GM13976 (cell line): ENCODE measurements at regions not wholly inside any gene's neighbourhood (a gene's known extent, or its start where the extent isn't known, plus 50 kb on each side); places are given as distances from the start of the nearest gene placed in this dataset.

Source experiments
- DNase-seq: peaks from one replicate; pipeline ENCODE4 v3.0.0; 2012; ENCODE audit warnings: low spot score
- in situ Hi-C: fragments of 300-500 bp; cut with MboI; formaldehyde crosslinking; loops from one replicate; pipeline ENCODE4 v1.12.0; 2022; ENCODE audit warnings: low sequenced_read_pairs, mixed read lengths, inconsistent platforms; ENCODE audit not compliant: unreplicated experiment
- TF ChIP-seq, protein P1 (sequence below): IDR thresholded peaks from 2 replicates; pipeline ENCODE4 v1.5.1; 2012; ENCODE audit warnings: borderline replicate concordance, mild to moderate bottlenecking; ENCODE audit not compliant: insufficient read depth; ENCODE audit errors: extremely low read depth, missing control alignments, control extremely low read depth

DNA sequence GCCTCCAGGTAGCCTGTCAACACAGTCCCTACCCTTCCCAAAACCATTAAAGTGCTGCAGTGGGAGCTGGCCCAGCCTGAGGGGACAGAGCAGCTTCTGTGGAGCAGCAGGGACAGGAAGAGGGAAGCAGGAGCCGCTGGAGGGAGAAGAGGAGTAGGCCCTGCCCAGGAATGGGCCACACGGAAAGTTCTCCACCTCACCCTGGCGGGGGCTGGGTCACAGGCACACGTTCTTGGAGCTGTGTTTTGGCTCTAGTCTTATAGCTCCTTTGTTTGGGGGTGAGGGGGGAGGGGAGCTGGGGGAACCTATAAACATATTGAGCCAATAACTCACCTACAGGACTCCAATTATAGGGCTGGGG lies 508.6 kb downstream of the SHQ1 start:
- TF ChIP-seq, protein P1, sequence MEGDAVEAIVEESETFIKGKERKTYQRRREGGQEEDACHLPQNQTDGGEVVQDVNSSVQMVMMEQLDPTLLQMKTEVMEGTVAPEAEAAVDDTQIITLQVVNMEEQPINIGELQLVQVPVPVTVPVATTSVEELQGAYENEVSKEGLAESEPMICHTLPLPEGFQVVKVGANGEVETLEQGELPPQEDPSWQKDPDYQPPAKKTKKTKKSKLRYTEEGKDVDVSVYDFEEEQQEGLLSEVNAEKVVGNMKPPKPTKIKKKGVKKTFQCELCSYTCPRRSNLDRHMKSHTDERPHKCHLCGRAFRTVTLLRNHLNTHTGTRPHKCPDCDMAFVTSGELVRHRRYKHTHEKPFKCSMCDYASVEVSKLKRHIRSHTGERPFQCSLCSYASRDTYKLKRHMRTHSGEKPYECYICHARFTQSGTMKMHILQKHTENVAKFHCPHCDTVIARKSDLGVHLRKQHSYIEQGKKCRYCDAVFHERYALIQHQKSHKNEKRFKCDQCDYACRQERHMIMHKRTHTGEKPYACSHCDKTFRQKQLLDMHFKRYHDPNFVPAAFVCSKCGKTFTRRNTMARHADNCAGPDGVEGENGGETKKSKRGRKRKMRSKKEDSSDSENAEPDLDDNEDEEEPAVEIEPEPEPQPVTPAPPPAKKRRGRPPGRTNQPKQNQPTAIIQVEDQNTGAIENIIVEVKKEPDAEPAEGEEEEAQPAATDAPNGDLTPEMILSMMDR, result no peak
- no peak for DNase-seq
- in situ Hi-C loops, result no loop called here

DNA sequence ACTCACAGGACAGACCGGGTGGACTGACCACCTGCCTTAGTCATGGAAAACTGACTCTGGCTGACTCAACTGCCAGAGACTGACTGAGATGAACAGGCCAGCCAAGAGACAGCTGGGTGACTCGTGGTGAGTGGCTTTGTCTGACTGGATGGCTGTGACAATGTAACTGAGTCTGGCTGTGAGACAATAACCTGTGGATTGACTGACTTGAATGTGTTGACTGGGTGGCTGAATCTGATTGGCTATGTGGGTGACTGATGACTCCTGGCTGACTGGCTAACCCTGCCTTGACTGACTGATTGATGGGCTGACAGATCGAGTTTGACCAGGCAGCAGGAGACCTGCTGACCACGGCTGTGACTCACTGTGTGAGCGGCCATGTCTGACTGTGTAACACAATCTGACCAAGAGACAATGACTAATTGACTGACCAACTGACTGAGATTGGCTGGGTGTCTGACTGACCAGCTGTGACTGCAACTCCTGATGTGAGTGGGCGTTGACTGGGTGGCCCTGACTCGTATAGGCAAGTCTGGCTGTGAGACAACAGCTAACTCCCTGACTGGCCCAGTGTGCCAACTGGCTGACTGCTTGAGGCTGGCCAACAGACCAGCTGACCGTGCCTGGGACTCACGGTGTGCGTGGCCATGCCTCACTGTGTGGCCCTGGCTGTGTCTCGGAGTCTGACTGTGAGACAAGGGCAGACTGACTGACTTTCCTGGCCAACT lies 509.1 kb downstream of the SHQ1 start:
- TF ChIP-seq, protein P1, result no peak
- peak; percentile 57 for DNase-seq
- in situ Hi-C loops, result no loop called here

DNA sequence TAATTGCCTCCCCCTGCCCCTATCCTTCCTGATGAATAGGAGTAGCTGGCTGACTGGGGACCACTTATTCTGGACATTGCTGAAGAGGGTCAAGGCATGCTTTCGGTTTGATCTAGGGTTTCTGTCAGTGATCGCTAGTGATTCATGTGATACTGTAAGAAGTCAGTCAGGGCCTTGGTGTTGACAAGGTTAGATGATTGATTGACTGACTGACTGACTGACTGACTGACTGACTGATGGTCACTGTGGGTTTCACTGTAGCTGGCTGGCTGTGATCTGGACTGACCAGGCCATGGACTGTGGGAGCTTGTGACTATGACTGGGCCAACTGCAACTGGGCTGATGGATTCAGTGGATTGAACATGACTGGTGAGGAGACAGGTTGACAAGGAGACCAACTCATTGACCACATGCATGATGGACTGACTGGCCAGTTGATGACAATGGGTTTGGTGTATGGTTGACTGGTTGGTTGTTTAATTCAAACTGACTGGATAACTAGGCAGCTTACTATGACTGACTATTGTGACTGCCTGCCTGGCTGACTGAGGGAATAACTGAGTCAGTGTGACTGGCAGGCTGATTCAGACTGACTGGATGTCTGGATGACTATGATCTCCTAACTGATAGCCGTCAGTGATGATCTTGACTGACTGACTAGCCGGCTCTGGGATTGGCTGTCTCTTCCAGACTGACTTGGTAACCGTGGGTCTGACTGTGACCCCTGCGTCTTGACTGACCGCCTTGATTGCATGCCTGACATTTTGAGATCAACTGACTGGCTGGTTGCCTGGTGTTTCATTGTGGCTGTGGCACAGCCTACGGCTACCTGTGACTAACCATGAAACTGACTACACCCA lies 509.9 kb downstream of the SHQ1 start:
- no peak for DNase-seq
- in situ Hi-C loops, result no loop called here
- TF ChIP-seq, protein P1, result no peak

DNA sequence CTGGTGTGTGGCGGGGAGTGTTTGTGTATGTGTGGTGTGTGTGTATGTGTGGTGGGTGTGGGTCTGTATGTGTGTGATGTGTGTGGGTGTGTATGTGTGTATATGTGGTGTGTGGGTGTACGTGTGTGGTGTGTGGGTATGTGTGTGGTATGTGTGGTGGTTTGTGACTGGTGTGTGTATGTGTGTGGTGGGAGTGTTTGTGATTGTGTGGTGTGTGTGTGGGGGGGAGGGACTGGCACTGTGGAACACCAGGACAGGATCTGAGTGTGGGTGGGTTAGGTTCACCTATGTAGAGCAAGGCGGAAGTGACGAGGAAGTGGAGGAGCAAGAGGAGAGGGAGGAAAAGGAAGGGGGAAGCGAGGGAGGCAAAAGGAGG lies 510.8 kb downstream of the SHQ1 start:
- TF ChIP-seq, protein P1, result no peak
- DNase-seq, result no peak
- in situ Hi-C loops, result no loop called here

DNA sequence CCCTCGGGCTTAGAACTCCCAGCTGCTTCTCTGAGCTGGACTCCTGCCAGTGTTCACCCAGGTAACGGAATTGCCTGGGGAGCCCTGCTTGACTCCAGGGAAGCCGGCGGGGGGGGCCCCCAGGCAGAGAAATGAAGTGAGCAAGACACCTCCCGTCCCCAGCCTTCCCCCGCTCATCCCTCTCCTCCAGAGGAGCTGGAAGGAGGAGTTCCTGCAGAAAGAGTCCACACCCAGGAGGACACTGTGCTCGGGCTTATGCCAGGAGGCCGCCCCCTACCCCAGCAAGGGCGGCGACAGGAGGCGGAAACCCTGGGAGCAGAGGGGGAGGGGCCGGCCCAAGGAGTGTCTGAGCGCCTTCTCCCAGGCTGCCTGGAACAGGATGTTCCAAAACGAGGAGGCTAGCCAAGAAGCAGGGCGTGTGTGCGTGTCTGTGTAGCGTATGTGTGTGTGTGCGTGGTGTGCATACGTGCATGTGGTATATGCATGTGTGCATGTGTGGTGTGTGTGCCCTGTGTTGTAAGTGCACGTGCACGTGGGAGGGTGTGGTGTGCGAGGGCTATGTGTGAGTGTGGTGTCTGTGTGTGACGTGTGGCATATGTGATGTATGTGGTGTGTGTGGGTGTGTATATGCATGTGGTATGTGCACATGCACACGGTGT lies 511.3 kb downstream of the SHQ1 start:
- TF ChIP-seq, protein P1, result no peak
- DNase-seq, result no peak
- in situ Hi-C loops, result no loop called here

DNA sequence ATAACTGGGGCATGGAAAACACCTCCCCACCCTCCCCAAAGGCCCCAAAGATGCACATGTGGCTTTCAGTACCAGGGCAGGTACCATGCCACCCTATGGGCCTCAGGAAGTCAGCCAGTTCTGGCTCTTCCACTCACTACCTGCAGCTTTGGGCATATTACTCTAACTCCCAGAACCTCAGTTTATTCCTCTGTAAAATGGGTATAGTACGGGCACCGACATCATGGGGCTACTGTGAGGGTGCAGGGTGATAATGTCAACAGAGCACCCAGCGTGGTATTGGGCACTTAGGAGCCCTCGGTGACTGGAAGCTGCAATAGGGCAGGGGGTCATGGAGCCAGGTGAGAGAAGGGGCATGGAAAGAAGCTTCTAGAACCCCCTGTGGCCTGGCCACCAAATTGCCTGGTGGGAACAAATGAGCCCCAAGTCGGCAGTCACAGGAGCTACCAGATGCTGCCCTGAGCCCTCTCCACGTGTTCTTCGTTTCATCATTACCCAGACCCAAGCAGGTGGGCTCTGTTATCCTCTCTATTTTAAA lies 512.1 kb downstream of the SHQ1 start:
- in situ Hi-C loops, result no loop called here
- no peak for DNase-seq
- TF ChIP-seq, protein P1, result no peak
